Transverse colon (tissue), 4 donors: ENCODE measurements at regions not wholly inside any gene's neighbourhood (a gene's known extent, or its start where the extent isn't known, plus 50 kb on each side); places are given as distances from the start of the nearest gene placed in this dataset.
"Not testable (repeated sequence)": the region's sequence is repeated elsewhere in the genome, so short reads cannot be mapped to it uniquely, and the experiment has no call there.

Source experiments
- EP300 ChIP-seq: sonication (generic); formaldehyde crosslinking; IDR thresholded peaks from one replicate; pipeline ENCODE4 v1.6.1; 2017; ENCODE audit warnings: antibody characterized with exemption, low read depth
- POLR2A ChIP-seq: fragments of 450-650 bp; IDR thresholded peaks from one replicate; pipeline ENCODE4 v1.6.1; 2016; ENCODE audit warnings: antibody characterized with exemption, mild to moderate bottlenecking, moderate library complexity
- POLR2AphosphoS5 ChIP-seq, 3 donors: sonication (generic); formaldehyde crosslinking; IDR thresholded peaks; one replicate each; pipeline ENCODE4 v1.6.1; 2016; ENCODE audit warnings: antibody characterized with exemption in 3 of 3
- TF ChIP-seq, protein P1 (sequence below), 5 experiments: fragments of 200-600 bp in 3 of 5; fragments of 450-650 bp in 2 of 5; sonication (generic) in 3 of 5; IDR thresholded peaks; 1 replicate in 2 of 5; 2 replicates in 3 of 5; pipeline ENCODE4 v1.5.1; 2016 to 2017; ENCODE audit warnings: antibody characterized with exemption in 5 of 5, inconsistent platforms in 3 of 5, mild to moderate bottlenecking in 2 of 5, moderate library complexity in 1 of 5

GRCh38 chr6:51052716-51053115 lies 234.0 kb downstream of the TFAP2B start:
- TF ChIP-seq POLR2AphosphoS5 (IDR thresholded peaks at IDR 0.05); EP300; POLR2A: not testable (repeated sequence)
- TF ChIP-seq, protein P1, sequence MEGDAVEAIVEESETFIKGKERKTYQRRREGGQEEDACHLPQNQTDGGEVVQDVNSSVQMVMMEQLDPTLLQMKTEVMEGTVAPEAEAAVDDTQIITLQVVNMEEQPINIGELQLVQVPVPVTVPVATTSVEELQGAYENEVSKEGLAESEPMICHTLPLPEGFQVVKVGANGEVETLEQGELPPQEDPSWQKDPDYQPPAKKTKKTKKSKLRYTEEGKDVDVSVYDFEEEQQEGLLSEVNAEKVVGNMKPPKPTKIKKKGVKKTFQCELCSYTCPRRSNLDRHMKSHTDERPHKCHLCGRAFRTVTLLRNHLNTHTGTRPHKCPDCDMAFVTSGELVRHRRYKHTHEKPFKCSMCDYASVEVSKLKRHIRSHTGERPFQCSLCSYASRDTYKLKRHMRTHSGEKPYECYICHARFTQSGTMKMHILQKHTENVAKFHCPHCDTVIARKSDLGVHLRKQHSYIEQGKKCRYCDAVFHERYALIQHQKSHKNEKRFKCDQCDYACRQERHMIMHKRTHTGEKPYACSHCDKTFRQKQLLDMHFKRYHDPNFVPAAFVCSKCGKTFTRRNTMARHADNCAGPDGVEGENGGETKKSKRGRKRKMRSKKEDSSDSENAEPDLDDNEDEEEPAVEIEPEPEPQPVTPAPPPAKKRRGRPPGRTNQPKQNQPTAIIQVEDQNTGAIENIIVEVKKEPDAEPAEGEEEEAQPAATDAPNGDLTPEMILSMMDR (IDR thresholded peaks at IDR 0.05), result not testable (repeated sequence)
